Fibroblast of peridontal ligament (primary cell): ENCODE measurements at regions not wholly inside any gene's neighbourhood (a gene's known extent, or its start where the extent isn't known, plus 50 kb on each side); places are given as distances from the start of the nearest gene placed in this dataset.

Experiments
- DNase-seq: peaks from one replicate; pipeline ENCODE4 v3.0.0-alpha.2; 2010; ENCODE audit errors: extremely low read depth

- no peak for DNase-seq
These were observed 229.1 kb upstream of the IGF1R start for GRCh38 chr15:98419173-98419780.

GRCh38 chr15:98420837-98421236, 227.5 kb upstream of the IGF1R start:
- DNase-seq: no peak

GRCh38 chr15:98421419-98422129, 226.8 kb upstream of the IGF1R start:
- peak; percentile 15 for DNase-seq

- DNase-seq: no peak
These were observed 226.2 kb upstream of the IGF1R start for GRCh38 chr15:98422130-98422478.

GRCh38 chr15:98425173-98425572, 223.2 kb upstream of the IGF1R start:
- DNase-seq: no peak

GRCh38 chr15:98427321-98427720, 221.0 kb upstream of the IGF1R start:
- no peak for DNase-seq

GRCh38 chr15:98428253-98428989, 219.9 kb upstream of the IGF1R start:
- peak; percentile 76 for DNase-seq

GRCh38 chr15:98431171-98431570, 217.2 kb upstream of the IGF1R start:
- no peak for DNase-seq

- DNase-seq: peak; percentile 8
These were observed 215.0 kb upstream of the IGF1R start for GRCh38 chr15:98433346-98433745.

- no peak for DNase-seq
These were observed 214.5 kb upstream of the IGF1R start for GRCh38 chr15:98433856-98434255.

GRCh38 chr15:98437752-98438151, 210.6 kb upstream of the IGF1R start:
- no peak for DNase-seq

GRCh38 chr15:98438326-98438725, 210.0 kb upstream of the IGF1R start:
- DNase-seq: no peak

GRCh38 chr15:98438907-98439306, 209.4 kb upstream of the IGF1R start:
- no peak for DNase-seq

GRCh38 chr15:98439523-98439942, 208.8 kb upstream of the IGF1R start:
- DNase-seq: no peak

GRCh38 chr15:98440917-98441316, 207.4 kb upstream of the IGF1R start:
- DNase-seq: no peak

- DNase-seq: no peak
These were observed 206.7 kb upstream of the IGF1R start for GRCh38 chr15:98441599-98441998.

GRCh38 chr15:98442379-98442833, 205.9 kb upstream of the IGF1R start:
- DNase-seq: peak; percentile 89

GRCh38 chr15:98442901-98443300, 205.4 kb upstream of the IGF1R start:
- DNase-seq: peak; percentile 29

GRCh38 chr15:98443526-98443925, 204.8 kb upstream of the IGF1R start:
- DNase-seq: no peak

- no peak for DNase-seq
These were observed 204.2 kb upstream of the IGF1R start for GRCh38 chr15:98444138-98444537.

- DNase-seq: no peak
These were observed 203.0 kb upstream of the IGF1R start for GRCh38 chr15:98445315-98445714.

- DNase-seq: no peak
These were observed 202.3 kb upstream of the IGF1R start for GRCh38 chr15:98446083-98446482.

- DNase-seq: no peak
These were observed 201.3 kb upstream of the IGF1R start for GRCh38 chr15:98447069-98447468.
